SK-N-SH (cell line): ENCODE measurements at regions not wholly inside any gene's neighbourhood (a gene's known extent, or its start where the extent isn't known, plus 50 kb on each side); places are given as distances from the start of the nearest gene placed in this dataset.

Source experiments
- CHD2 ChIP-seq: fragments of 150-350 bp; IDR thresholded peaks from 2 replicates; pipeline ENCODE4 v1.6.1; 2018; ENCODE audit warnings: low read length; ENCODE audit not compliant: partially characterized antibody
- CTCF ChIP-seq: fragments of 200-600 bp; sonication (generic); IDR thresholded peaks from 2 replicates; pipeline ENCODE4 v1.6.1; 2017; ENCODE audit warnings: antibody characterized with exemption, mild to moderate bottlenecking, moderate library complexity
- EZH2phosphoT487 ChIP-seq: fragments of 200-600 bp; sonication (generic); IDR thresholded peaks from 2 replicates; pipeline ENCODE4 v1.6.1; 2017; ENCODE audit warnings: low read depth, mixed run types, mild to moderate bottlenecking, antibody characterized with exemption, moderate library complexity, borderline replicate concordance
- FOSL2 ChIP-seq: IDR thresholded peaks from 2 replicates; pipeline ENCODE4 v1.4.0; 2012; ENCODE audit warnings: low read depth, mild to moderate bottlenecking, moderate library complexity, borderline replicate concordance
- FOXJ3 ChIP-seq: sonication (generic); formaldehyde crosslinking; IDR thresholded peaks from 2 replicates; pipeline ENCODE4 v1.5.1; 2020; ENCODE audit warnings: mild to moderate bottlenecking, missing genetic modification reagents
- FOXM1 ChIP-seq: IDR thresholded peaks from 2 replicates; pipeline ENCODE4 v1.4.0; 2012; ENCODE audit warnings: low read depth, mild to moderate bottlenecking
- IRF3 ChIP-seq: fragments of 150-350 bp; IDR thresholded peaks from 2 replicates; pipeline ENCODE4 v1.6.1; 2016; ENCODE audit warnings: mild to moderate bottlenecking, low read depth, low read length
- MXI1 ChIP-seq: IDR thresholded peaks from 2 replicates; pipeline ENCODE4 v1.6.1; 2012; ENCODE audit warnings: mild to moderate bottlenecking, low read depth, low read length, improper control_type of control experiment
- NRF1 ChIP-seq: IDR thresholded peaks from 2 replicates; pipeline ENCODE4 v1.6.1; 2012; ENCODE audit warnings: low read depth, mild to moderate bottlenecking, low read length
- TEAD4 ChIP-seq: IDR thresholded peaks from 2 replicates; pipeline ENCODE4 v1.4.0; 2012; ENCODE audit warnings: mild to moderate bottlenecking, borderline replicate concordance; ENCODE audit not compliant: insufficient read depth
- TF ChIP-seq, protein P1 (sequence below): IDR thresholded peaks from 2 replicates; pipeline ENCODE4 v1.4.0; 2012; ENCODE audit warnings: low read depth, borderline replicate concordance
- TF ChIP-seq, protein P2 (sequence below): fragments of 150-350 bp; IDR thresholded peaks from 2 replicates; pipeline ENCODE4 v1.6.1; 2017; ENCODE audit warnings: antibody characterized with exemption, low read length, low read depth, borderline replicate concordance
- TF ChIP-seq, protein P3 (sequence below): IDR thresholded peaks from 2 replicates; pipeline ENCODE4 v1.6.1; 2012; ENCODE audit warnings: mild to moderate bottlenecking, low read depth, low read length, moderate library complexity
- TF ChIP-seq, protein P4 (sequence below): IDR thresholded peaks from 2 replicates; pipeline ENCODE4 v1.4.0; 2012; ENCODE audit warnings: low read depth

- TF ChIP-seq EZH2phosphoT487, result no peak
- no peak for TF ChIP-seq CTCF
- TF ChIP-seq, protein P1, sequence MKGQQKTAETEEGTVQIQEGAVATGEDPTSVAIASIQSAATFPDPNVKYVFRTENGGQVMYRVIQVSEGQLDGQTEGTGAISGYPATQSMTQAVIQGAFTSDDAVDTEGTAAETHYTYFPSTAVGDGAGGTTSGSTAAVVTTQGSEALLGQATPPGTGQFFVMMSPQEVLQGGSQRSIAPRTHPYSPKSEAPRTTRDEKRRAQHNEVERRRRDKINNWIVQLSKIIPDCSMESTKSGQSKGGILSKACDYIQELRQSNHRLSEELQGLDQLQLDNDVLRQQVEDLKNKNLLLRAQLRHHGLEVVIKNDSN, result no peak
- no peak for TF ChIP-seq CHD2
- TF ChIP-seq MXI1, result no peak
- TF ChIP-seq NRF1, result no peak
- TF ChIP-seq, protein P2, sequence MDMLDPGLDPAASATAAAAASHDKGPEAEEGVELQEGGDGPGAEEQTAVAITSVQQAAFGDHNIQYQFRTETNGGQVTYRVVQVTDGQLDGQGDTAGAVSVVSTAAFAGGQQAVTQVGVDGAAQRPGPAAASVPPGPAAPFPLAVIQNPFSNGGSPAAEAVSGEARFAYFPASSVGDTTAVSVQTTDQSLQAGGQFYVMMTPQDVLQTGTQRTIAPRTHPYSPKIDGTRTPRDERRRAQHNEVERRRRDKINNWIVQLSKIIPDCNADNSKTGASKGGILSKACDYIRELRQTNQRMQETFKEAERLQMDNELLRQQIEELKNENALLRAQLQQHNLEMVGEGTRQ, result no peak
- TF ChIP-seq, protein P3, sequence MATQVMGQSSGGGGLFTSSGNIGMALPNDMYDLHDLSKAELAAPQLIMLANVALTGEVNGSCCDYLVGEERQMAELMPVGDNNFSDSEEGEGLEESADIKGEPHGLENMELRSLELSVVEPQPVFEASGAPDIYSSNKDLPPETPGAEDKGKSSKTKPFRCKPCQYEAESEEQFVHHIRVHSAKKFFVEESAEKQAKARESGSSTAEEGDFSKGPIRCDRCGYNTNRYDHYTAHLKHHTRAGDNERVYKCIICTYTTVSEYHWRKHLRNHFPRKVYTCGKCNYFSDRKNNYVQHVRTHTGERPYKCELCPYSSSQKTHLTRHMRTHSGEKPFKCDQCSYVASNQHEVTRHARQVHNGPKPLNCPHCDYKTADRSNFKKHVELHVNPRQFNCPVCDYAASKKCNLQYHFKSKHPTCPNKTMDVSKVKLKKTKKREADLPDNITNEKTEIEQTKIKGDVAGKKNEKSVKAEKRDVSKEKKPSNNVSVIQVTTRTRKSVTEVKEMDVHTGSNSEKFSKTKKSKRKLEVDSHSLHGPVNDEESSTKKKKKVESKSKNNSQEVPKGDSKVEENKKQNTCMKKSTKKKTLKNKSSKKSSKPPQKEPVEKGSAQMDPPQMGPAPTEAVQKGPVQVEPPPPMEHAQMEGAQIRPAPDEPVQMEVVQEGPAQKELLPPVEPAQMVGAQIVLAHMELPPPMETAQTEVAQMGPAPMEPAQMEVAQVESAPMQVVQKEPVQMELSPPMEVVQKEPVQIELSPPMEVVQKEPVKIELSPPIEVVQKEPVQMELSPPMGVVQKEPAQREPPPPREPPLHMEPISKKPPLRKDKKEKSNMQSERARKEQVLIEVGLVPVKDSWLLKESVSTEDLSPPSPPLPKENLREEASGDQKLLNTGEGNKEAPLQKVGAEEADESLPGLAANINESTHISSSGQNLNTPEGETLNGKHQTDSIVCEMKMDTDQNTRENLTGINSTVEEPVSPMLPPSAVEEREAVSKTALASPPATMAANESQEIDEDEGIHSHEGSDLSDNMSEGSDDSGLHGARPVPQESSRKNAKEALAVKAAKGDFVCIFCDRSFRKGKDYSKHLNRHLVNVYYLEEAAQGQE, result no peak
- TF ChIP-seq, protein P4, sequence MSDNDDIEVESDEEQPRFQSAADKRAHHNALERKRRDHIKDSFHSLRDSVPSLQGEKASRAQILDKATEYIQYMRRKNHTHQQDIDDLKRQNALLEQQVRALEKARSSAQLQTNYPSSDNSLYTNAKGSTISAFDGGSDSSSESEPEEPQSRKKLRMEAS, result no peak
- TF ChIP-seq TEAD4, result peak; percentile 37; the same call in 1 of the 2 replicates
- TF ChIP-seq FOXJ3 (CRISPR knock-in tag), result no peak
- no peak for TF ChIP-seq IRF3
- no peak for TF ChIP-seq FOSL2
- TF ChIP-seq FOXM1, result no peak
Observed at GRCh38 chr9:30718483-30718882, 1666.0 kb upstream of the ACO1 start (continued).
